Upper lobe of left lung (tissue), 4 donors: ENCODE measurements at regions not wholly inside any gene's neighbourhood (a gene's known extent, or its start where the extent isn't known, plus 50 kb on each side); places are given as distances from the start of the nearest gene placed in this dataset.

ENCODE experiments used
- CTCF ChIP-seq, 6 experiments: fragments of 450-650 bp in 4 of 6; fragments of 200-600 bp in 2 of 6; sonication (generic) in 2 of 6; IDR thresholded peaks; one replicate each; pipeline ENCODE4 v1.5.1; 2016 to 2019; ENCODE audit warnings: antibody characterized with exemption in 6 of 6
- POLR2AphosphoS5 ChIP-seq, 2 donors: sonication (generic); formaldehyde crosslinking; IDR thresholded peaks; one replicate each; pipeline ENCODE4 v1.5.1; 2017; ENCODE audit warnings: antibody characterized with exemption in 2 of 2

GRCh38 chr13:43959291-43959690, 79.6 kb downstream of the LACC1 start:
- TF ChIP-seq CTCF (IDR thresholded peaks at IDR 0.05) (no peak), POLR2AphosphoS5 (IDR thresholded peaks at IDR 0.05) (no peak)
